ENCODE measurements at regions not wholly inside any gene's neighbourhood (a gene's known extent, or its start where the extent isn't known, plus 50 kb on each side); places are given as distances from the start of the nearest gene placed in this dataset.

DNA sequence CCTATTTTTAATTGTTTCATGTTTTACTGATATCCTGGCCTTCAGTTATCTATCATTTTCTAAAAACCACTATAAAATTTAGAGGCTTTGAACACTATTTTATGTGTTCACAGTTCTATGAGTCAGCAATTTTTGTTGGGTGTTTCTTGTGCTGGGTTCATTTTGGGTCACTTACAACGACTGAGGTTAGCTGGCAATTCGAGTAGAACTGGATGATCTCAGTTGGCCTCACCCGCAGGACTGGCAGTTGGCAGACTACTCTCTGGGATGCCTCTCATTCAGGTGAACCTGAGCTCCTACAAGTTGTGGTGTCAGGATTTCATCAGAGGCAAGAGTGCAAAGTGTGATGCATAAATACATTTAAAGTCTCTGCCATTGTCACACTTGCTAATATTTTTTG is 151.0 kb upstream of the PAPPA start:
- no peaks in the 10 kb centered on the region for H3K27me3 ChIP-seq (ENCODE audit: control insufficient read depth, insufficient read depth, low read length)
- DNase-seq (no peak), ATAC-seq (no peak)
- no peaks in the 10 kb centered on the region for H3K27me3 Mint-ChIP-seq (ENCODE audit: low read depth in 2 of 2)
- no peaks in the 10 kb centered on the region for H3K4me1 Mint-ChIP-seq
- intact Hi-C loops (cut with micrococcal nuclease) = no loop called here
- no peaks in the 10 kb centered on the region for H3K36me3 Mint-ChIP-seq
- H3K4me3 Mint-ChIP-seq = no peak overlapping the region
- H3K27ac Mint-ChIP-seq = no peak overlapping the region
- no peaks in the 10 kb centered on the region for H3K9me3 ChIP-seq (ENCODE audit: control insufficient read depth, insufficient read depth, low read length)
- H3K4me3 ChIP-seq (ENCODE audit: low read length) = no peak overlapping the region
- H3K4me1 ChIP-seq (ENCODE audit: control insufficient read depth, insufficient read depth, low read length) = no peaks in the 10 kb centered on the region
- WGBS (ENCODE audit: insufficient coverage) = 47% methylated on average over 3 of the region's 3 CpGs
- H3K9me3 Mint-ChIP-seq = peaks cover 2 to 6% of the 10 kb centered on the region in 2 donors
- H3K36me3 ChIP-seq (ENCODE audit: control insufficient read depth, insufficient read depth, low read length) = no peaks in the 10 kb centered on the region
- no peak overlapping the region for H3K27ac ChIP-seq (ENCODE audit: low read length)
- TF ChIP-seq CTCF (IDR thresholded peaks at IDR 0.05) = no peak

GRCh38 chr9:116003397-116003796 is 150.2 kb upstream of the PAPPA start:
- no peaks in the 10 kb centered on the region for H3K9me3 ChIP-seq (ENCODE audit: control insufficient read depth, insufficient read depth, low read length)
- TF ChIP-seq CTCF (IDR thresholded peaks at IDR 0.05) = no peak
- Mint-ChIP-seq H3K9me3 (peaks cover 2 to 6% of the 10 kb centered on the region in 2 donors), H3K4me1 (no peaks in the 10 kb centered on the region), H3K36me3 (no peaks in the 10 kb centered on the region), H3K27me3 (ENCODE audit: low read depth in 2 of 2) (no peaks in the 10 kb centered on the region), H3K4me3 (no peak overlapping the region), H3K27ac (no peak overlapping the region)
- no peaks in the 10 kb centered on the region for H3K27me3 ChIP-seq (ENCODE audit: control insufficient read depth, insufficient read depth, low read length)
- DNase-seq (no peak), ATAC-seq (no peak)
- no peaks in the 10 kb centered on the region for H3K4me1 ChIP-seq (ENCODE audit: control insufficient read depth, insufficient read depth, low read length)
- H3K36me3 ChIP-seq (ENCODE audit: control insufficient read depth, insufficient read depth, low read length) = no peaks in the 10 kb centered on the region
- no CpG with 5 or more reads among the region's 1 CpG for WGBS (ENCODE audit: insufficient coverage)
- H3K27ac ChIP-seq (ENCODE audit: low read length) = no peak overlapping the region
- H3K4me3 ChIP-seq (ENCODE audit: low read length) = no peak overlapping the region
- intact Hi-C loops (cut with micrococcal nuclease) = no loop called here

DNA sequence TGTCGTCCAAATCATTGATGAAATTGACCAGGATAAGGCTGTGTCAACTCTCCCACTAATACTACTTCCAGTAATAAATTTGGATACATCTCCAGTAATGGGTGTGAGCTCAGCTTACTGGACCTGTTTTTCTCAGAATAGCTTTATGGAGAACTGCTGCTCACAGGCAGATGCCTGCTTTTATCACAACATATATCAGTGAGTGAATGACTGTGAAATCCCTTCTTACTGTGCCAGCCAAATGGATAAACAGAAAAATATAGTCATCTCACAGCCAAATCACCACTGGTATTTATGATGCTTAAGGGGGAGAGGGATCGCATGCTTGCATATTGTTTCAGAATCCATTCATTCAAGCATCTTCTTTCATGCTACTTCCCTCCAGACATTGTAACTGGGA is 148.4 kb upstream of the PAPPA start:
- H3K4me1 Mint-ChIP-seq = no peaks in the 10 kb centered on the region

More for the DNA sequence above, 148.4 kb upstream of the PAPPA start:
- Mint-ChIP-seq H3K4me3 (no peak overlapping the region), H3K9me3 (peaks cover 2 to 4% of the 10 kb centered on the region in 2 donors), H3K36me3 (no peaks in the 10 kb centered on the region), H3K27ac (no peak overlapping the region), H3K27me3 (ENCODE audit: low read depth in 2 of 2) (no peaks in the 10 kb centered on the region)
- no peak for ATAC-seq
- no peak for DNase-seq
- Histone ChIP-seq H3K36me3 (ENCODE audit: control insufficient read depth, insufficient read depth, low read length) (no peaks in the 10 kb centered on the region), H3K27ac (ENCODE audit: low read length) (no peak overlapping the region), H3K4me3 (ENCODE audit: low read length) (no peak overlapping the region), H3K9me3 (ENCODE audit: control insufficient read depth, insufficient read depth, low read length) (no peaks in the 10 kb centered on the region), H3K4me1 (ENCODE audit: control insufficient read depth, insufficient read depth, low read length) (no peaks in the 10 kb centered on the region), H3K27me3 (ENCODE audit: control insufficient read depth, insufficient read depth, low read length) (no peaks in the 10 kb centered on the region)
- intact Hi-C loops (cut with micrococcal nuclease) = no loop called here
- TF ChIP-seq CTCF (IDR thresholded peaks at IDR 0.05) = no peak
- WGBS (ENCODE audit: insufficient coverage) = 64% methylated on average over 1 of the region's 2 CpGs

Data from natural killer cell (primary cell).